A549 (cell line): ENCODE measurements at regions not wholly inside any gene's neighbourhood (a gene's known extent, or its start where the extent isn't known, plus 50 kb on each side); places are given as distances from the start of the nearest gene placed in this dataset.

Experiments
- ATAC-seq, 2 experiments: fragments of 200-7000 bp in 1 of 2; fragments of >200 bp in 1 of 2; cut with Nextera tagmentation in 1 of 2; cut with Tn5 transposase in 1 of 2; 3 replicates each; pipeline versions ENCODE4 v1.8.0 to v1.9.1; 2018 to 2020; ENCODE audit warnings: mild to moderate bottlenecking in 1 of 2, moderate library complexity in 1 of 2
- CTCF ChIA-PET: fragments of 300-600 bp; sonication (Branson Sonifier 250); formaldehyde crosslinking; extraction: SDS; loops from one replicate; lab custom pipeline; 2021; ENCODE audit warnings: antibody characterized with exemption, inconsistent platforms; lab: Yijun Ruan, JAX
- POLR2A ChIA-PET: fragments of 350-600 bp; formaldehyde crosslinking; extraction: SDS; loops from one replicate; lab custom pipeline; 2021; ENCODE audit warnings: antibody characterized with exemption, inconsistent platforms; lab: Yijun Ruan, JAX
- DNase-seq, 2 experiments: peaks; one replicate each; pipeline versions ENCODE4 v3.0.0 to v3.0.0-alpha.2; 2011 to 2016; ENCODE audit warnings: low read depth in 1 of 2, low spot score in 1 of 2
- FAIRE-seq: peaks from 2 replicates; lab custom pipeline; 2011; peaks lifted over from hg19 to GRCh38; lab: Jason Lieb, UNC
- H3K27ac ChIP-seq, 2 experiments: fragments of >200 bp; sonication (Bioruptor Twin); formaldehyde crosslinking; 3 replicates each; pipeline ENCODE4 v1.5.1; 2016 to 2017
- H3K4me1 ChIP-seq: fragments of >200 bp; sonication (Bioruptor Twin); formaldehyde crosslinking; 3 replicates; pipeline ENCODE4 v1.6.1; 2016
- H3K4me2 ChIP-seq: fragments of >200 bp; sonication (Bioruptor Twin); formaldehyde crosslinking; 3 replicates; pipeline ENCODE4 v1.6.1; 2016
- H3K4me3 ChIP-seq: fragments of >200 bp; sonication (Bioruptor Twin); formaldehyde crosslinking; 3 replicates; pipeline ENCODE4 v1.5.1; 2016
- H3K9me3 ChIP-seq: fragments of >200 bp; sonication (Bioruptor Twin); formaldehyde crosslinking; 3 replicates; pipeline ENCODE4 v1.6.1; 2016
- CHD4 ChIP-seq: fragments of 200-600 bp; sonication (generic); IDR thresholded peaks from 2 replicates; pipeline ENCODE4 v1.6.1; 2016; ENCODE audit warnings: antibody characterized with exemption, mild to moderate bottlenecking, borderline replicate concordance
- EHF ChIP-seq: fragments of 250-450 bp; sonication (Bioruptor Pico); IDR thresholded peaks from 2 replicates; pipeline ENCODE4 v1.5.0; 2020; ENCODE audit warnings: mild to moderate bottlenecking
- EHMT2 ChIP-seq: fragments of 200-600 bp; sonication (generic); IDR thresholded peaks from 2 replicates; pipeline ENCODE4 v1.6.1; 2016; ENCODE audit warnings: antibody characterized with exemption, low read depth, mild to moderate bottlenecking, moderate library complexity
- FOSB ChIP-seq: fragments of 250-450 bp; sonication (Bioruptor Pico); IDR thresholded peaks from 2 replicates; pipeline ENCODE4 v1.5.0; 2020; ENCODE audit warnings: mild to moderate bottlenecking, moderate library complexity
- HEYL ChIP-seq: fragments of 250-450 bp; sonication (Bioruptor Pico); IDR thresholded peaks from 2 replicates; pipeline ENCODE4 v1.8.0; 2021; ENCODE audit warnings: mild to moderate bottlenecking, moderate library complexity
- HOXA7 ChIP-seq: fragments of 250-450 bp; sonication (Bioruptor Pico); IDR thresholded peaks from 2 replicates; pipeline ENCODE4 v1.5.0; 2020; ENCODE audit warnings: mild to moderate bottlenecking, moderate library complexity
- HOXB5 ChIP-seq: fragments of 250-450 bp; sonication (Bioruptor Pico); IDR thresholded peaks from 2 replicates; pipeline ENCODE4 v1.5.0; 2020; ENCODE audit warnings: mild to moderate bottlenecking, moderate library complexity
- JUN ChIP-seq, 2 experiments: fragments of >200 bp; sonication (Bioruptor Twin); formaldehyde crosslinking; IDR thresholded peaks; 2 replicates in 1 of 2; 3 replicates in 1 of 2; pipeline ENCODE4 v1.6.1; 2016 to 2017
- KDM5A ChIP-seq: fragments of 200-600 bp; sonication (generic); IDR thresholded peaks from 2 replicates; pipeline ENCODE4 v1.6.1; 2016; ENCODE audit warnings: antibody characterized with exemption, mild to moderate bottlenecking
- MAFK ChIP-seq: fragments of 450-650 bp; IDR thresholded peaks from 2 replicates; pipeline ENCODE4 v1.6.1; 2014; ENCODE audit not compliant: partially characterized antibody
- NFE2L2 ChIP-seq: fragments of 150-350 bp; conservative IDR thresholded peaks from 2 replicates; pipeline ENCODE4 v1.6.1; 2014; ENCODE audit warnings: low read length
- NPAS2 ChIP-seq: fragments of 250-450 bp; sonication (Bioruptor Pico); IDR thresholded peaks from 2 replicates; pipeline ENCODE4 v1.8.0; 2022; ENCODE audit warnings: mild to moderate bottlenecking, moderate library complexity, borderline replicate concordance
- POLR2AphosphoS2 ChIP-seq: conservative IDR thresholded peaks from 2 replicates; pipeline ENCODE4 v1.6.1; 2012; ENCODE audit warnings: low read length, improper control_type of control experiment, inconsistent platforms
- RARB ChIP-seq: fragments of 250-450 bp; sonication (Bioruptor Pico); IDR thresholded peaks from 2 replicates; pipeline ENCODE4 v1.8.0; 2021; ENCODE audit warnings: mild to moderate bottlenecking, moderate library complexity
- RNF2 ChIP-seq: fragments of 200-600 bp; sonication (generic); IDR thresholded peaks from 2 replicates; pipeline ENCODE4 v1.6.1; 2016; ENCODE audit warnings: low read depth, mild to moderate bottlenecking, antibody characterized with exemption, moderate library complexity, borderline replicate concordance
- ZC3H11A ChIP-seq: fragments of 450-650 bp; IDR thresholded peaks from 2 replicates; pipeline ENCODE4 v1.6.1; 2014; ENCODE audit warnings: antibody characterized with exemption, mild to moderate bottlenecking
- ZFP36 ChIP-seq: fragments of 450-650 bp; IDR thresholded peaks from 2 replicates; pipeline ENCODE4 v1.6.1; 2014; ENCODE audit warnings: borderline replicate concordance; ENCODE audit not compliant: partially characterized antibody
- ZNF302 ChIP-seq: fragments of 250-450 bp; sonication (Bioruptor Pico); IDR thresholded peaks from 2 replicates; pipeline ENCODE4 v1.9.0; 2021; ENCODE audit warnings: inconsistent platforms, mild to moderate bottlenecking, moderate library complexity
- WGBS: methylation state at CpG from one replicate; pipeline ENCODE4 v1.1.6; 2017; ENCODE audit errors: missing lambda C conversion rate; 5-methylcytosine and 5-hydroxymethylcytosine counted together
- TF ChIP-seq, protein P1 (sequence below): fragments of >200 bp; sonication (Bioruptor Twin); formaldehyde crosslinking; IDR thresholded peaks from 3 replicates; pipeline ENCODE4 v1.5.1; 2016
- TF ChIP-seq, protein P2 (sequence below): fragments of 250-450 bp; sonication (Bioruptor Pico); IDR thresholded peaks from 2 replicates; pipeline ENCODE4 v1.5.0; 2020; ENCODE audit warnings: low read depth, mild to moderate bottlenecking, moderate library complexity
- TF ChIP-seq, protein P3 (sequence below): fragments of 150-350 bp; IDR thresholded peaks from 2 replicates; pipeline ENCODE4 v1.6.1; 2014; ENCODE audit warnings: low read depth, mild to moderate bottlenecking, low read length

DNA sequence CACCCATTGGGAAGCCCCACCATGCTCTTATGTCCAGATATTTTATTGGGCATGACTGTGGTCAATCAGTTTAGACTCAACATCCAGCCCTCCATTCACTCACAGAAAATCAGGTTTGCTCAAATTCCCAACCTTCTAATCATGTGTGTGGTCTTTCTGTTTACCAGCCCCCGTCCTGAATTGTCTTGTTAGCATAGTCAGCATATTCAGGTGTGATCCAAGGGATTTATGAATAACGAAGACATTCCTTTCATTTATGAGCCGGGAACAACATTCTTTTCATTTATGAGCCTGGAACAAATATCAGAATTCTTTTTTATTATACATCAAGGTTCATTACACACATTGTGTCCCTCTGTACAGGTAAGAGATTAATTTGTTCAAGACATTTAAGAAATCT lies 376.3 kb upstream of the POM121L12 start:
- no peak for FAIRE-seq
- Histone ChIP-seq H3K9me3 (no peaks in the 10 kb centered on the region), H3K4me3 (no peak overlapping the region), H3K4me2 (no peak overlapping the region), H3K4me1 (no peaks in the 10 kb centered on the region), H3K27ac (no peak overlapping the region)
- POLR2A ChIA-PET, result no interaction called here
- ATAC-seq, result no peak
- DNase-seq, result no peak
- CTCF ChIA-PET, result no interaction called here
- TF ChIP-seq KDM5A, result no peak
- TF ChIP-seq, protein P1, sequence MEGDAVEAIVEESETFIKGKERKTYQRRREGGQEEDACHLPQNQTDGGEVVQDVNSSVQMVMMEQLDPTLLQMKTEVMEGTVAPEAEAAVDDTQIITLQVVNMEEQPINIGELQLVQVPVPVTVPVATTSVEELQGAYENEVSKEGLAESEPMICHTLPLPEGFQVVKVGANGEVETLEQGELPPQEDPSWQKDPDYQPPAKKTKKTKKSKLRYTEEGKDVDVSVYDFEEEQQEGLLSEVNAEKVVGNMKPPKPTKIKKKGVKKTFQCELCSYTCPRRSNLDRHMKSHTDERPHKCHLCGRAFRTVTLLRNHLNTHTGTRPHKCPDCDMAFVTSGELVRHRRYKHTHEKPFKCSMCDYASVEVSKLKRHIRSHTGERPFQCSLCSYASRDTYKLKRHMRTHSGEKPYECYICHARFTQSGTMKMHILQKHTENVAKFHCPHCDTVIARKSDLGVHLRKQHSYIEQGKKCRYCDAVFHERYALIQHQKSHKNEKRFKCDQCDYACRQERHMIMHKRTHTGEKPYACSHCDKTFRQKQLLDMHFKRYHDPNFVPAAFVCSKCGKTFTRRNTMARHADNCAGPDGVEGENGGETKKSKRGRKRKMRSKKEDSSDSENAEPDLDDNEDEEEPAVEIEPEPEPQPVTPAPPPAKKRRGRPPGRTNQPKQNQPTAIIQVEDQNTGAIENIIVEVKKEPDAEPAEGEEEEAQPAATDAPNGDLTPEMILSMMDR, result no peak
- TF ChIP-seq CHD4, result no peak
- TF ChIP-seq MAFK, result peak; percentile 25
- no peak for TF ChIP-seq HOXB5 (CRISPR knock-in tag)
- WGBS, result 1% methylated on average over 3 of the region's 3 CpGs

DNA sequence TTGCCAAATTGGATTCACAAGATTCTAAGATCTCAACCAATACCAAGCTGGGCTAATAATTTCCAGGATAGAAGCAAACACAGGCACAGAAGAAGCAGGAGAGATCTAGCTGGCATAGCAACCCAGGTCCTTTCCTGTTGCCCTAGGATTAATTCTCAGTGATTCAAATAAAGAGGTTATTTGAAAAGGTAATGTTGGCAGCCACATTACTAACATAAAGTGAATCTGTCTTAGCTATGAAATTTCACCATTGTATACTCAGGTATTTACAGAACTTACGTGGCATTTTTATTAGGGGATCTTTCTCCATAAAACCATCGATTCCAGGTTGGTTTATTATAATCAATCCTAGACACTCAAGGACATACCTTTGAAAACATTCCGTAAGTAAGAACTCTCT lies 379.3 kb upstream of the POM121L12 start:
- DNase-seq, result no peak
- Histone ChIP-seq H3K4me3 (no peak overlapping the region), H3K9me3 (no peaks in the 10 kb centered on the region), H3K4me1 (no peaks in the 10 kb centered on the region), H3K27ac (no peak overlapping the region), H3K4me2 (no peak overlapping the region)
- ATAC-seq, result no peak
- under 1% methylated on average over 3 of the region's 3 CpGs for WGBS
- no peak for FAIRE-seq
- ChIA-PET POLR2A (no interaction called here), CTCF (no interaction called here)
- TF ChIP-seq, protein P2, sequence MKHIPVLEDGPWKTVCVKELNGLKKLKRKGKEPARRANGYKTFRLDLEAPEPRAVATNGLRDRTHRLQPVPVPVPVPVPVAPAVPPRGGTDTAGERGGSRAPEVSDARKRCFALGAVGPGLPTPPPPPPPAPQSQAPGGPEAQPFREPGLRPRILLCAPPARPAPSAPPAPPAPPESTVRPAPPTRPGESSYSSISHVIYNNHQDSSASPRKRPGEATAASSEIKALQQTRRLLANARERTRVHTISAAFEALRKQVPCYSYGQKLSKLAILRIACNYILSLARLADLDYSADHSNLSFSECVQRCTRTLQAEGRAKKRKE (CRISPR knock-in tag), result no peak
- TF ChIP-seq ZNF302 (CRISPR knock-in tag) (no peak), HEYL (no peak), JUN (IDR thresholded peaks at IDR 0.05) (no peak), FOSB (CRISPR knock-in tag) (no peak), ZC3H11A (no peak), NFE2L2 (no peak), EHF (CRISPR knock-in tag) (no peak), HOXB5 (CRISPR knock-in tag) (no peak), NPAS2 (CRISPR knock-in tag) (no peak), POLR2AphosphoS2 (no peak), KDM5A (no peak), RARB (CRISPR knock-in tag) (no peak), ZFP36 (no peak), HOXA7 (CRISPR knock-in tag) (no peak), EHMT2 (no peak), RNF2 (no peak)
- TF ChIP-seq, protein P3, sequence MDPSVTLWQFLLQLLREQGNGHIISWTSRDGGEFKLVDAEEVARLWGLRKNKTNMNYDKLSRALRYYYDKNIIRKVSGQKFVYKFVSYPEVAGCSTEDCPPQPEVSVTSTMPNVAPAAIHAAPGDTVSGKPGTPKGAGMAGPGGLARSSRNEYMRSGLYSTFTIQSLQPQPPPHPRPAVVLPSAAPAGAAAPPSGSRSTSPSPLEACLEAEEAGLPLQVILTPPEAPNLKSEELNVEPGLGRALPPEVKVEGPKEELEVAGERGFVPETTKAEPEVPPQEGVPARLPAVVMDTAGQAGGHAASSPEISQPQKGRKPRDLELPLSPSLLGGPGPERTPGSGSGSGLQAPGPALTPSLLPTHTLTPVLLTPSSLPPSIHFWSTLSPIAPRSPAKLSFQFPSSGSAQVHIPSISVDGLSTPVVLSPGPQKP, result no peak
- TF ChIP-seq, protein P1, result no peak
